ENCODE measurements at regions not wholly inside any gene's neighbourhood (a gene's known extent, or its start where the extent isn't known, plus 50 kb on each side); places are given as distances from the start of the nearest gene placed in this dataset.

- Histone ChIP-seq H3K9me3 (ENCODE audit: control insufficient read depth, insufficient read depth, low read depth, low read length) (no peaks in the 10 kb centered on the region), H3K4me1 (ENCODE audit: control insufficient read depth, extremely low read depth, insufficient read depth, low read length) (peaks cover 12% of the 10 kb centered on the region), H4K20me1 (ENCODE audit: control insufficient read depth, extremely low read depth, insufficient read depth, low read length) (no peaks in the 10 kb centered on the region), H3K27me3 (ENCODE audit: control insufficient read depth, insufficient read depth, low read length) (no peaks in the 10 kb centered on the region), H3K36me3 (ENCODE audit: control insufficient read depth, insufficient read depth, low read length) (no peaks in the 10 kb centered on the region), H3K79me2 (ENCODE audit: control insufficient read depth, insufficient read depth, low read length) (no peaks in the 10 kb centered on the region), H2AFZ (ENCODE audit: low read length) (no peak overlapping the region), H3K4me3 (replicated peaks in 1 of 4; ENCODE audit: control extremely low read depth in 1 of 4, insufficient read depth in 1 of 4, low read depth in 3 of 4, low read length in 4 of 4) (no peak overlapping the region), H3K9ac (ENCODE audit: insufficient read depth, low read length) (no peak overlapping the region), H3K27ac (ENCODE audit: insufficient read depth, low read length) (no peak overlapping the region), H3K4me2 (ENCODE audit: extremely low read depth, insufficient read depth, low read length) (no peak overlapping the region)
- peak; percentile 51 to 92 for DNase-seq (ENCODE audit: low read depth in 2 of 2)
- no peak for TF ChIP-seq EZH2 (IDR thresholded peaks at IDR 0.05; ENCODE audit: low read length, missing control alignments)
- TF ChIP-seq, protein P1, sequence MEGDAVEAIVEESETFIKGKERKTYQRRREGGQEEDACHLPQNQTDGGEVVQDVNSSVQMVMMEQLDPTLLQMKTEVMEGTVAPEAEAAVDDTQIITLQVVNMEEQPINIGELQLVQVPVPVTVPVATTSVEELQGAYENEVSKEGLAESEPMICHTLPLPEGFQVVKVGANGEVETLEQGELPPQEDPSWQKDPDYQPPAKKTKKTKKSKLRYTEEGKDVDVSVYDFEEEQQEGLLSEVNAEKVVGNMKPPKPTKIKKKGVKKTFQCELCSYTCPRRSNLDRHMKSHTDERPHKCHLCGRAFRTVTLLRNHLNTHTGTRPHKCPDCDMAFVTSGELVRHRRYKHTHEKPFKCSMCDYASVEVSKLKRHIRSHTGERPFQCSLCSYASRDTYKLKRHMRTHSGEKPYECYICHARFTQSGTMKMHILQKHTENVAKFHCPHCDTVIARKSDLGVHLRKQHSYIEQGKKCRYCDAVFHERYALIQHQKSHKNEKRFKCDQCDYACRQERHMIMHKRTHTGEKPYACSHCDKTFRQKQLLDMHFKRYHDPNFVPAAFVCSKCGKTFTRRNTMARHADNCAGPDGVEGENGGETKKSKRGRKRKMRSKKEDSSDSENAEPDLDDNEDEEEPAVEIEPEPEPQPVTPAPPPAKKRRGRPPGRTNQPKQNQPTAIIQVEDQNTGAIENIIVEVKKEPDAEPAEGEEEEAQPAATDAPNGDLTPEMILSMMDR (conservative IDR thresholded peaks at IDR 0.05 in 1 of 2, IDR thresholded peaks at IDR 0.05 in 1 of 2; ENCODE audit: low read depth in 1 of 2, low read length in 2 of 2) = no peak
These were observed 228.9 kb upstream of the PITRM1 start for GRCh38 chr10:3401491-3401938.

GRCh38 chr10:3400348-3400747, 227.8 kb upstream of the PITRM1 start:
- no peaks in the 10 kb centered on the region for H3K9me3 ChIP-seq (ENCODE audit: control insufficient read depth, insufficient read depth, low read depth, low read length)
- no peaks in the 10 kb centered on the region for H3K79me2 ChIP-seq (ENCODE audit: control insufficient read depth, insufficient read depth, low read length)
- H4K20me1 ChIP-seq (ENCODE audit: control insufficient read depth, extremely low read depth, insufficient read depth, low read length) = no peaks in the 10 kb centered on the region
- no peak overlapping the region for H3K4me2 ChIP-seq (ENCODE audit: extremely low read depth, insufficient read depth, low read length)
- peak; percentile 60 to 71 for DNase-seq (ENCODE audit: low read depth in 2 of 2)
- H3K27me3 ChIP-seq (ENCODE audit: control insufficient read depth, insufficient read depth, low read length) = no peaks in the 10 kb centered on the region
- H3K36me3 ChIP-seq (ENCODE audit: control insufficient read depth, insufficient read depth, low read length) = no peaks in the 10 kb centered on the region
- no peak overlapping the region for H2AFZ ChIP-seq (ENCODE audit: low read length)
- TF ChIP-seq, protein P1 (conservative IDR thresholded peaks at IDR 0.05 in 1 of 2, IDR thresholded peaks at IDR 0.05 in 1 of 2; ENCODE audit: low read depth in 1 of 2, low read length in 2 of 2) = no peak
- no peak for TF ChIP-seq EZH2 (IDR thresholded peaks at IDR 0.05; ENCODE audit: low read length, missing control alignments)
- peak overlapping the region; percentile 16 for H3K27ac ChIP-seq (ENCODE audit: insufficient read depth, low read length)
- H3K4me3 ChIP-seq (replicated peaks in 1 of 4; ENCODE audit: control extremely low read depth in 1 of 4, insufficient read depth in 1 of 4, low read depth in 3 of 4, low read length in 4 of 4) = no peak overlapping the region
- H3K9ac ChIP-seq (ENCODE audit: insufficient read depth, low read length) = no peak overlapping the region
- peaks cover 12% of the 10 kb centered on the region for H3K4me1 ChIP-seq (ENCODE audit: control insufficient read depth, extremely low read depth, insufficient read depth, low read length)

DNA sequence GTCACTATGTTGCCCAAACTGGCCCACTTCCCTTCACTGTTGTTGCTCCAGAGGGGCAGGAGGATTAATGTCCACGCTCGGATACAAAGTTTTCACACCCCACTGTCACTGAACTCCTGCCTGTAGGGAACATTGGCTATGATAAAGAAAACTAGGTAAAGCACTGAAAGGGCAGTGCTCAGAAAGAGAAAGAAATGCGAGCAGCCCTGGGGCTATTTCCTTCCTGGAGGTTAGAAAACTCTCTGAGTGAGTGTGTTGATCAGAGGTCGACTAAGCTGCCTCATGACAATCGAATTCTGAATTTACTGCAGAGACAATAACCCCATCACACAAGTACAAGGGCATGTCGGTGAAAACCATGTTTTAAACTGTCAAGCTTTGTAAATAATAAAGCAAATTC, 227.2 kb upstream of the PITRM1 start:
- Histone ChIP-seq H4K20me1 (ENCODE audit: control insufficient read depth, extremely low read depth, insufficient read depth, low read length) (no peaks in the 10 kb centered on the region), H3K79me2 (ENCODE audit: control insufficient read depth, insufficient read depth, low read length) (no peaks in the 10 kb centered on the region), H3K36me3 (ENCODE audit: control insufficient read depth, insufficient read depth, low read length) (no peaks in the 10 kb centered on the region), H3K9me3 (ENCODE audit: control insufficient read depth, insufficient read depth, low read depth, low read length) (no peaks in the 10 kb centered on the region), H3K4me2 (ENCODE audit: extremely low read depth, insufficient read depth, low read length) (no peak overlapping the region), H3K27me3 (ENCODE audit: control insufficient read depth, insufficient read depth, low read length) (no peaks in the 10 kb centered on the region), H3K27ac (ENCODE audit: insufficient read depth, low read length) (peak overlapping the region; percentile 7), H3K4me3 (replicated peaks in 1 of 4; ENCODE audit: control extremely low read depth in 1 of 4, insufficient read depth in 1 of 4, low read depth in 3 of 4, low read length in 4 of 4) (no peak overlapping the region), H3K4me1 (ENCODE audit: control insufficient read depth, extremely low read depth, insufficient read depth, low read length) (peaks cover 12% of the 10 kb centered on the region), H2AFZ (ENCODE audit: low read length) (no peak overlapping the region), H3K9ac (ENCODE audit: insufficient read depth, low read length) (no peak overlapping the region)
- TF ChIP-seq, protein P1 (conservative IDR thresholded peaks at IDR 0.05 in 1 of 2, IDR thresholded peaks at IDR 0.05 in 1 of 2; ENCODE audit: low read depth in 1 of 2, low read length in 2 of 2) = no peak
- TF ChIP-seq EZH2 (IDR thresholded peaks at IDR 0.05; ENCODE audit: low read length, missing control alignments) = no peak
- DNase-seq (ENCODE audit: low read depth in 2 of 2) = no peak
